IMR-90 (cell line): ENCODE measurements at regions not wholly inside any gene's neighbourhood (a gene's known extent, or its start where the extent isn't known, plus 50 kb on each side); places are given as distances from the start of the nearest gene placed in this dataset.

Source experiments
- CEBPB ChIP-seq: IDR thresholded peaks from 2 replicates; pipeline ENCODE4 v1.6.1; 2012; ENCODE audit warnings: low read depth, low read length, improper control_type of control experiment
- POLR2A ChIP-seq: IDR thresholded peaks from 2 replicates; pipeline ENCODE4 v1.6.1; 2012; ENCODE audit warnings: mild to moderate bottlenecking, low read depth, low read length
- RAD21 ChIP-seq: IDR thresholded peaks from 2 replicates; pipeline ENCODE4 v1.6.1; 2012; ENCODE audit warnings: low read length, improper control_type of control experiment
- TF ChIP-seq, protein P1 (sequence below): conservative IDR thresholded peaks from 2 replicates; pipeline ENCODE4 v1.5.1; 2012; ENCODE audit warnings: mild to moderate bottlenecking, low read depth, low read length, improper control_type of control experiment
- TF ChIP-seq, protein P2 (sequence below): fragments of 150-350 bp; IDR thresholded peaks from 2 replicates; pipeline ENCODE4 v1.6.1; 2017; ENCODE audit warnings: mild to moderate bottlenecking, antibody characterized with exemption, low read length, low read depth

DNA sequence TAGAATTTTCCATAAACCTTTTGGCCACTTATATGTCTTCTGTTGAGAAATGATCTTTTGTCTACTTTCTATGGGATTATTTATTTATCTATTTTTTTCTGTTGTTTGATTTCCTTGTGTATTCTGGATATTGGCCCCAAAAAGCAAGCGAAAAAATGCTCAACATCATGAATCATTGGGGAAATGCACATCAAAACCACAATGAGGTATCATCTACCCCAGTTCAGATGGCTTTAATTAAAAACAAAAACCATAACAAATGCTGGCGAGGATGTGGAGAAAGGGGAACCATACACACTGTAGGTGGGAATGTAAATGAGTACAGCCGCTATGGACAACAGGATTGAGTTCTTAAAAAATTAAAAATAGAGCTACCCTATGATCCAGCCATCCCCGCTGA lies 125.0 kb upstream of the LPCAT1 start:
- TF ChIP-seq, protein P1, sequence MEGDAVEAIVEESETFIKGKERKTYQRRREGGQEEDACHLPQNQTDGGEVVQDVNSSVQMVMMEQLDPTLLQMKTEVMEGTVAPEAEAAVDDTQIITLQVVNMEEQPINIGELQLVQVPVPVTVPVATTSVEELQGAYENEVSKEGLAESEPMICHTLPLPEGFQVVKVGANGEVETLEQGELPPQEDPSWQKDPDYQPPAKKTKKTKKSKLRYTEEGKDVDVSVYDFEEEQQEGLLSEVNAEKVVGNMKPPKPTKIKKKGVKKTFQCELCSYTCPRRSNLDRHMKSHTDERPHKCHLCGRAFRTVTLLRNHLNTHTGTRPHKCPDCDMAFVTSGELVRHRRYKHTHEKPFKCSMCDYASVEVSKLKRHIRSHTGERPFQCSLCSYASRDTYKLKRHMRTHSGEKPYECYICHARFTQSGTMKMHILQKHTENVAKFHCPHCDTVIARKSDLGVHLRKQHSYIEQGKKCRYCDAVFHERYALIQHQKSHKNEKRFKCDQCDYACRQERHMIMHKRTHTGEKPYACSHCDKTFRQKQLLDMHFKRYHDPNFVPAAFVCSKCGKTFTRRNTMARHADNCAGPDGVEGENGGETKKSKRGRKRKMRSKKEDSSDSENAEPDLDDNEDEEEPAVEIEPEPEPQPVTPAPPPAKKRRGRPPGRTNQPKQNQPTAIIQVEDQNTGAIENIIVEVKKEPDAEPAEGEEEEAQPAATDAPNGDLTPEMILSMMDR, result no peak
- no peak for TF ChIP-seq CEBPB
- TF ChIP-seq POLR2A, result no peak
- TF ChIP-seq RAD21, result no peak
- TF ChIP-seq, protein P2, sequence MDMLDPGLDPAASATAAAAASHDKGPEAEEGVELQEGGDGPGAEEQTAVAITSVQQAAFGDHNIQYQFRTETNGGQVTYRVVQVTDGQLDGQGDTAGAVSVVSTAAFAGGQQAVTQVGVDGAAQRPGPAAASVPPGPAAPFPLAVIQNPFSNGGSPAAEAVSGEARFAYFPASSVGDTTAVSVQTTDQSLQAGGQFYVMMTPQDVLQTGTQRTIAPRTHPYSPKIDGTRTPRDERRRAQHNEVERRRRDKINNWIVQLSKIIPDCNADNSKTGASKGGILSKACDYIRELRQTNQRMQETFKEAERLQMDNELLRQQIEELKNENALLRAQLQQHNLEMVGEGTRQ, result no peak
